ENCODE measurements at regions not wholly inside any gene's neighbourhood (a gene's known extent, or its start where the extent isn't known, plus 50 kb on each side); places are given as distances from the start of the nearest gene placed in this dataset.
A peak's percentile ranks its signal among the peaks of the same experiment; 100 is the strongest.

GRCh38 chr4:162684371-162684700 is 482.4 kb downstream of the NAF1 start:
- Histone ChIP-seq H3K4me2 (ENCODE audit: insufficient read depth in 1 of 2, low read depth in 2 of 2, low read length in 2 of 2) (no peak overlapping the region), H4K20me1 (replicated peaks in 1 of 2; ENCODE audit: control insufficient read depth in 1 of 2, insufficient read depth in 2 of 2, low read length in 2 of 2) (no peaks in the 10 kb centered on the region), H4K91ac (replicated peaks; ENCODE audit: insufficient read length, low read length) (no peak overlapping the region), H3K18ac (ENCODE audit: extremely low read depth, low read length) (no peak overlapping the region), H3K36me3 (ENCODE audit: control insufficient read depth in 2 of 4, insufficient read depth in 4 of 4, low read length in 3 of 4) (no peaks in the 10 kb centered on the region), H3K27ac (ENCODE audit: low read depth, low read length) (no peak overlapping the region), H3K23ac (ENCODE audit: insufficient read length) (no peak overlapping the region), H3K14ac (ENCODE audit: insufficient read length) (no peak overlapping the region), H3K56ac (replicated peaks; ENCODE audit: insufficient read length, low read depth, low read length) (no peak overlapping the region), H2AFZ (ENCODE audit: low read length) (peak overlapping the region; percentile 56), H3K4me1 (replicated peaks in 1 of 4; ENCODE audit: control insufficient read depth in 3 of 4, insufficient read depth in 4 of 4, low read length in 3 of 4) (no peaks in the 10 kb centered on the region), H3K4me3 (ENCODE audit: extremely low read depth in 1 of 4, insufficient read depth in 2 of 4, low read depth in 3 of 4, low read length in 4 of 4) (no peak overlapping the region), H4K8ac (ENCODE audit: extremely low read depth, insufficient read depth, low read length) (no peak overlapping the region), H4K5ac (ENCODE audit: insufficient read length, low read depth, low read length) (no peak overlapping the region), H3K23me2 (ENCODE audit: low read depth, low read length) (no peaks in the 10 kb centered on the region), H3K9ac (replicated peaks in 1 of 4; ENCODE audit: extremely low read depth in 1 of 4, low read depth in 3 of 4, low read length in 3 of 4) (no peak overlapping the region), H2BK20ac (ENCODE audit: low read length) (no peak overlapping the region), H3K4ac (replicated peaks; ENCODE audit: insufficient read length, low read depth, low read length) (no peak overlapping the region), H2BK120ac (replicated peaks; ENCODE audit: low read depth, low read length) (no peak overlapping the region), H3K27me3 (replicated peaks in 1 of 4; ENCODE audit: control insufficient read depth in 3 of 4, extremely low read depth in 1 of 4, insufficient read depth in 3 of 4, low read length in 3 of 4) (no peaks in the 10 kb centered on the region), H3K9me3 (ENCODE audit: insufficient read depth in 2 of 2, low read depth in 1 of 2, low read length in 1 of 2) (no peaks in the 10 kb centered on the region), H2BK5ac (ENCODE audit: low read depth, low read length) (no peak overlapping the region), H3K79me2 (ENCODE audit: control insufficient read depth in 1 of 2, insufficient read depth in 2 of 2, low read length in 2 of 2) (no peaks in the 10 kb centered on the region), H3K79me1 (ENCODE audit: low read depth, low read length) (no peaks in the 10 kb centered on the region), H2BK15ac (ENCODE audit: low read length) (no peak overlapping the region), H2AK5ac (ENCODE audit: low read depth, low read length) (no peak overlapping the region), H2BK12ac (ENCODE audit: low read depth, low read length) (no peak overlapping the region)
- CTCF ChIA-PET (ENCODE audit: partially characterized antibody), result interaction anchor here (1.4 kb wide), 1 partner anchor 39 kb away, joined by 4 read pairs; no protein-coding TSS in a partner anchor
- TF ChIP-seq TCF12 (IDR thresholded peaks at IDR 0.05; ENCODE audit: low read depth, low read length) (no peak), POLR2A (IDR thresholded peaks at IDR 0.05; ENCODE audit: control extremely low read depth in 1 of 2, low read depth in 2 of 2, low read length in 2 of 2) (no peak), RFX5 (IDR thresholded peaks at IDR 0.05; ENCODE audit: borderline replicate concordance, low read depth, low read length) (no peak), CTCF (IDR thresholded peaks at IDR 0.05; ENCODE audit: control extremely low read depth in 1 of 3, insufficient read depth in 1 of 3, low read depth in 1 of 3, low read length in 3 of 3) (no peak), NANOG (IDR thresholded peaks at IDR 0.05; ENCODE audit: insufficient read depth, low read depth, low read length, poor library complexity, severe bottlenecking) (no peak), POU5F1 (IDR thresholded peaks at IDR 0.05; ENCODE audit: low read depth, low read length) (no peak), SRF (IDR thresholded peaks at IDR 0.05; ENCODE audit: low read depth, low read length) (no peak), CTBP2 (IDR thresholded peaks at IDR 0.05; ENCODE audit: borderline replicate concordance, insufficient read depth, insufficient read length, low read length) (no peak), ATF3 (IDR thresholded peaks at IDR 0.05; ENCODE audit: insufficient read depth, low read depth, low read length) (no peak), GTF2F1 (IDR thresholded peaks at IDR 0.05; ENCODE audit: borderline replicate concordance, low read depth, low read length) (no peak), SP4 (IDR thresholded peaks at IDR 0.05; ENCODE audit: low read length) (no peak)
- POLR2A ChIA-PET (ENCODE audit: partially characterized antibody), result no interaction called here
- DNase-seq (ENCODE audit: low read depth in 1 of 2, low spot score in 2 of 2), result no peak
- no peak for FAIRE-seq

Measured in H1 (cell line).